NCI-H510A treated with DMSO at 0.1 percent for 48 hours (cell line): ENCODE measurements at regions not wholly inside any gene's neighbourhood (a gene's known extent, or its start where the extent isn't known, plus 50 kb on each side); places are given as distances from the start of the nearest gene placed in this dataset.
"Not testable (repeated sequence)": the region's sequence is repeated elsewhere in the genome, so short reads cannot be mapped to it uniquely, and the experiment has no call there.

Experiments used
- DNase-seq: peaks from one replicate; lab custom pipeline; 2025; lab: John Stamatoyannopoulos, UW

GRCh38 chr4:137861682-137862081 is 329.4 kb upstream of the PCDH18 start:
- no peak for DNase-seq

GRCh38 chr4:137853424-137853823 is 321.1 kb upstream of the PCDH18 start:
- DNase-seq, result no peak

DNA sequence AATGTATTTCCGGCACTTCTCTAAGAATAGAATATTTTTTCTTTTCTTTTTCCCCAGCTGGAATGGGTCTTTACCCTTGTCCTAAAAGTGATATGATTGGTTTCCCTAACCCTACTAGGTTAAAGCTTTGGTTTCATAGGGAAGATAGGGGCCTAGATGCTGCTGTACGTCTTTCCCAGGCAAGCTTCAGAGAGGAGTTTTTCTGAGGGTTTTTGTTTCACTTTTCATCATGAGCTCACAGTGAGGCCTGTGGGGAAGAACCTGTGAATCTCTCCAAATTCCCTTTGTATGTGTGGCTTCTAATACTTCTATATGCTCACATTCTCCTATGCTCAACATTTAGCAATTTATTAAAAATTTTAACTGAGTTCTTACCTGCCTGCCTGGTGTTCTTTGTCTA is 320.0 kb upstream of the PCDH18 start:
- no peak for DNase-seq

- no peak for DNase-seq
Observed at GRCh38 chr4:137851435-137851834, 319.1 kb upstream of the PCDH18 start.

GRCh38 chr4:137827945-137828344 is 295.7 kb upstream of the PCDH18 start:
- not testable (repeated sequence) for DNase-seq

GRCh38 chr4:137825505-137825904 is 293.2 kb upstream of the PCDH18 start:
- DNase-seq, result no peak

DNA sequence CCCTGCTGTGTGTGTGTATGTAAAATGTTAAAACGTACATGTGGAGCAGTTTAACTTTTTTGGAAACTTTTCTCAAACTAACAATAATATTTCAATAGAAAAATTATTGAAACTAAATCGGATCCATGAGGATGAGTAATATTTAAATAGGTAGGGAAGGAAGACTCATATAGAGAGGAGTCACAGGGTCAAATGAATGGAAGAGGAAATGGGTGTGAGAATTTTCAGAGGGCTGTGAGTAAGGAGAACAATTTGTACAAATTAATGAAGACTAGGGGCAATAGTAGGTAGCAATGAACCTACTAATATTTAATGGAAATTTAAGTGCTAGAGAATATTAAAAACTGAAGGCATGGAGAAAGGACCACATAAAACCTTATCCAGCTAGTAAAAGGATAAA is 290.7 kb upstream of the PCDH18 start:
- no peak for DNase-seq

GRCh38 chr4:137819964-137820383 is 287.7 kb upstream of the PCDH18 start:
- peak; percentile 17 for DNase-seq

DNA sequence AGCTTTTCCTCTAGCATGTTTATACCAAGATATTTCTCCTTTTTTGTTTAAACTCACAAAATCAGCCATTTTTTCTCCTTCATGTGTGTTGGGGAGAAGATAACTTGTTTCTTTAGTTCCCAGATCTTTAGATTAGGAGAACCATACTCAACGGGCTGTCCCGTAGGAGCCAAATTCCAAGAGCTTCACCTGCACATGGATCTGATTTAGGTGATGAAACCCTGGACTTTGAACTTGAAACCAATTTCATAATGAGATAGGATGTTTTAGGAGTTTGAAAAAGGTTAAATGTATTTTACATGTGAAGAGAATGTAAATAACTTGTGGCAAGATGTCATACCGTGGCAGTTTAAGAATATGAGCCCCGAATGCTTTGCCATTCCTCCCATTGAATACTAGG is 280.0 kb upstream of the PCDH18 start:
- DNase-seq, result no peak

DNA sequence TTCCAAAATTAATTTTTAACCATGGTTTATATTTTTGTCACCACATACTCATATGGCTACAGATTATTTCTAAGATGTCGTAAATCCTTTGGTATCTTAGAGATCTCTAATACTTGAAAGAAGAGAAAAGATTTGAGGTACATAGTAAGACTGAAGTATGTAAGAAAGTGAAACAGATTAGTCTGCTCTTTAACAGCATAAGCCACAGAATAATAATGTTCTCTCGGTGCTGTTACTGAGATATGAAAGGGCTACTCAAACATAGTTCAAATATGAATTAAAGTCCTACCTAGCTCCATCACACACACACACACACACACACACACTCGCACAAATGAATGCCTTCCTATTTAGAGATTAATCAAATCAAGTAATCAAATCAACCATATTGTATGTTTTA is 274.1 kb upstream of the PCDH18 start:
- no peak for DNase-seq

DNA sequence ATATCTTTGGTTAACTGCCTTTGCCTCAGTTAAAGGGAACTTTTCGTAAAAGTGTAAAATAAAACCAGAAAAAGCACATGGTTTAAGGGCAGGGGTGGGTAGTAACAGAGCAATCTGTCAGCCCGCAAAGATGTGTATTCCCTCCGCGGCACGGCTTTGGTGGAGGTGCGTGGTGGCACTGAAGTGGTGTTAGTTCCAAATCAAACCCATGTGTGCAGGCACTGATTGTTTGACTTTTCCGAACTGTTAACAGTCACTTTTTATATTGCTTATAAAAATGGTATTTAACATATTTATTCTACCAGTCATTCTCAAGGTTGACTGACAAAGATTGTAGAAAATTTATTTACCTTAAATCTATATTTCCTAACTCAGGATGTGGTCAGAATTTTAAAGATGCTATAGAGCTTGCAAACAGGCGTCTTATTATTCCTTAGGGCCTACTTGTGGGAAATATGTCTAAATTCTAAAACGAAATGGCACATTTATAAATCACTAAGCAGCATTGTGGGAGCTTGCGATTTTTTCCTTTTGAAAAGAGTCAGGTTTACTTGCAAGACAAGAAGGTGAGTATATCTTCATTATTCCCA is 272.7 kb upstream of the PCDH18 start:
- no peak for DNase-seq

- no peak for DNase-seq
Observed at GRCh38 chr4:137800861-137801260, 268.6 kb upstream of the PCDH18 start.

DNA sequence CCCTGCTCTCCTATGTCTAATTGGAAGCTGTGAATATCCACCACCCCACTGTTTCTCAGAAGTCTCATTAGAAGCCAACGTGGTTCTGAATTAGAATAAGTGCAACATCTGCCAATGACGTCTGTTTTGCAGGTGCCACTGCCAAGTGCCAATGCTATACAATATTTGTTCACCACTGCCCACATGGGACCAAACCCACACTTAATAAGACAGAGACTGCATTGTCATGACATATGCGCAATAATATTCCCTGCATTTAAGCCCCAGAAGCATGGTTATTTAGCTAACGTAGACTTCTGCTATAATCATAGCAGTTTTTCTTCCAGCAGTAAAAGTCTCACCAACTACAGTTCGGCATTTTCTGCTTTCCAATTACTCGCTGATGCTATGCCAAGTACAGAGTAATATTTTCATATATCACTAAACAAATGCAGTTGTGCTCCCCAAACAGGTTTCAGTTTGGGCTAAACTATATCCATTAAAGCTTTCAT is 262.5 kb upstream of the PCDH18 start:
- no peak for DNase-seq

DNA sequence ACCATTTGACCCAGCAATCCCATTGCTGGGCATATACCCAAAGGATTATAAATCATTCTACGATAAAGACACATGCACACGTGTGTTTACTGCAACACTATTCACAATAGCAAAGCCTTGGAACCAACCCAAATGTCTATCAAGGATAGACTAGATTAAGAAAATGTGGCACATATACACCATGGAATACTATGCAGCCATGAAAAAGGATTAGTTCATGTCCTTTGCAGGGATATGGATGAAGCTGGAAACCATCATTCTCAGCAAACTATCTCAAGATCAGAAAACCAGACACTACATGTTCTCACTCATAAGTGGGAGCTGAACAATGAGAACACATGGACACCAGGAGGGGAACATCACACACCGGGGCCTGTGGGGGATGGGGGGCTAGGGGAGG is 257.0 kb upstream of the PCDH18 start:
- not testable (repeated sequence) for DNase-seq

DNA sequence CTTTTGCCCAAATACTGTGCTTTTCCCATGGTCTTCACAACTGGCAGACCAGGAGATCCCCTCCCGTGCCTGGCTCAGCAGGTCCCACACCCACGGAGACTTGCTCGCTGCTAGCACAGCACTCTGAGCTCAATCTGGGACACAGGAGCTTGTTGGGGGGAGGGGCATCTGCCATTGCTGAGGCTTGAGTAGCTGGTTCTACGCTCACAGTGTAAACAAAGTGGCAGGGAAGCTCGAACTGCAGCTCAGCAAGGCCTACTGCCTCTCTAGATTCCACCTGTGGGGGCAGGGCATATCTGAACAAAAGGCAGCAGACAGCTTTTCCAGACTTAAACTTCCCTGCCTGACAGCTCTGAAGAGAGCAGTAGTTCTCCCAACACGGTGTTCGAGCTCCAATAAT is 251.6 kb upstream of the PCDH18 start:
- DNase-seq, result not testable (repeated sequence)

DNA sequence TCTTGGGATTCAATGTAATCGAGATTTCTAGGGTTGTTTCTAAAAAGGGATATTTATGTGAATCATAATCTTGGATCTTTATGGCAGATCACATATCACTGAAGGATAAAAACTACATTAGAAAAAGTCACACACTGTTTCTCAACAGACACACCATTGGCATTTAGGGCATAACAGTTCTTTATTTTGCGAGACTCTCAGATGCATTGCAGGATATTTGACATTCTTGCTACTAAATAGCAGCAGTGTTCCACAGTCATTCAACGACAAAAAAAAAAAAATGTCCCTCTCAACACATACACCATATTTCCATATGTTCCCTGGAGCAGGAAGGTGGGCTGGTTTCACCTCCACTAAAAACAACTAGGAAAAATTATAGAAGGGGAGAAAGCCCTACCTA is 243.4 kb upstream of the PCDH18 start:
- DNase-seq, result no peak

- DNase-seq, result no peak
Observed at GRCh38 chr4:137774501-137774900, 242.2 kb upstream of the PCDH18 start.

DNA sequence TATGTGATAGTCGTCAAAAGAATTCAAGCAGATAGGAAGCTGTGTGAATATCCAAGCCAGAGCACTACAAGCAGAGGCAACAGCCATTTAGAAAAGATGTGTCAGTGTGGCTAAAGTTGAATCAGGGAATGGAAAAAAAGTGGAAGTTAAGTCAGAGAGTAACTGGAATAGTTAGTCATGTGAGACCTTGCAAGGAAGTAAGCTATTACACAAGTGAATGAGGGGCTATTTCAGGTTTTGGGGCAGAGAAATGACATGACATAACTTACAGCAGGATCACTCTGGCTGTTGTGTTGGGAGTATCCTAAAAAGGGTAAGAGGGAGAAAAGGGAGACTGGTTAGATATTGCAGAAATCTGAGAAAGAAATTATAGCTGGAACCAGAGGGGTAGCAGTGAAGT is 236.6 kb upstream of the PCDH18 start:
- no peak for DNase-seq

DNA sequence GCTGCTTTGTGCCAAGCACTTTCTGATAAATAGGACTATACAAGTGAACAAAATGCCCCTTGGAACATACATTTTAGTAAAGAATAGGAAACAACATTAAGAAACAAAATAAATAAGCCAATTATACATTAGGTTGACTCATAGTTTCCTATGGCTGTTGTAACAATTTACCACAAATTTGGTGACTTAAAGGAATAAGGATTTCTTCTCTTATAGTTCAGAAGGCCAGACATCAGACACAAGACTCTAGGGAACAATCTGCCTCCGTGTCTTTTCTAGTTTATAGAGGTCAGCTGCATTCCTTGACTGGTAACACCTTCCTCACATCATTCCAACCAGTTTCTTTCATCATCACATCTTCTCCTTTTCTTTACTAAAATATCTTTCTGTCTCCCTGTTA is 235.9 kb upstream of the PCDH18 start:
- no peak for DNase-seq

- no peak for DNase-seq
Observed at GRCh38 chr4:137762591-137762990, 230.3 kb upstream of the PCDH18 start.

GRCh38 chr4:137754652-137755471 is 222.6 kb upstream of the PCDH18 start:
- DNase-seq, result no peak

- no peak for DNase-seq
Observed at GRCh38 chr4:137749466-137749865, 217.2 kb upstream of the PCDH18 start.

DNA sequence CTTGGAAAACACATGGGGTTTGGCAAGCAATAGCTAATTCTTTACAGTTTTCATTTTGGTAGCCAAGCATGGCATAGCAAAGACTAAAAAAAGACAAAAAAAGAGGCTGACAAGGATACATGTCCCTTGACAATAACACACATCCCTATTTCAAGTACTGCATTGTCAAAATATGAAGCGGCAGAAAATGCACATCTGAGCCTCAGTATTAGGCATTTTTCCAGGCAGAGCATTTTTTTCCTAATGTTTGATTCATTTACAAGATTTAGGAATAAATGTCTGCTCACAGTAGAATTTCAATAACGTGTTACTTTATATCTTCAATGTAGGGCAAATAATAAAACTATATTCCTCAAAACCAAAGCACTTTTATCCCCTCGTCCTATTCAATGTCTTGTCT is 216.3 kb upstream of the PCDH18 start:
- DNase-seq, result no peak

DNA sequence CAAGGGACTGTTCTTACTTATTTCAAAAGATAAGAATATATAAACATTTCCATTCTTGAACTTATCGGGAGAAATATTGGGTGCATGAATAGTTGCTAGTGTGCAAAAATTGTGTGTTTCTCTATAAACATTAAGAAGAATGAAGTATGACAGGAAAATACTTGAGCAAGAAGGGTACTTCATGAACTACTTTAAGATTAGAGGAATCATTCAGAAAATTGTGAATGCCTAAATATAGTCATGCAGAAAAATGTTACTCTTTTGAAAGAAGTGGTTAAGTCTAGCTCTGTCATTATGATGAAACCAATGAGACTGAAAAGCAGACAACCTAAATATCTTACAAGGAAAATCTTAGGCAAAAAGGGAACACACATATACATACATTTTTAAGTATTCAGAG is 207.8 kb upstream of the PCDH18 start:
- DNase-seq, result no peak
